Choroid plexus epithelial cell (primary cell): ENCODE measurements at regions not wholly inside any gene's neighbourhood (a gene's known extent, or its start where the extent isn't known, plus 50 kb on each side); places are given as distances from the start of the nearest gene placed in this dataset.

Source experiments
- DNase-seq: peaks from one replicate; pipeline ENCODE4 v3.0.0-alpha.2; 2010; ENCODE audit warnings: low read depth
- H3K4me3 ChIP-seq: 2 replicates; pipeline ENCODE4 v1.5.1; 2011; ENCODE audit warnings: low read depth, mild to moderate bottlenecking, control low read depth, low read length, moderate library complexity
- TF ChIP-seq, protein P1 (sequence below): conservative IDR thresholded peaks from 2 replicates; pipeline ENCODE4 v1.5.1; 2011; ENCODE audit warnings: low read depth, mild to moderate bottlenecking, control low read depth, inconsistent platforms, low read length, moderate library complexity

DNA sequence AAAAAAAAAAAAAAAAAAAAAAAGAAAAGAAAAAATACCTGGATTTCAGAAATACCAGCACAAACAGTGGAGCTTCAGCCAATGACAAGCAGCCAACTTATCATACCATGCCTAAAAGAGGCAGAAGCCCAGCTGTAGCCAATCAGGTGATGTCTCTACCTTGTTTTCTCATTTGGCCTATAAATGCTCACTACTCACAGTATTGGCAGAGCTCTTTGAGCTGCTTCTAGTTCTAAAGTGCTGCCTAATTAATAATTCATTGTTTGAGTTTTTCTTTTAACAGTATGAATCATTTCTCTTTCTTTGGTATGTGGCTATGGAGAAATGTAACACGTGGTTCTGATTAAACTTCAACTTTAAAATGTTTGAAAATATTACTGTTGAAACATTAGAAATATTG, 188.8 kb upstream of the TECRL start:
- TF ChIP-seq, protein P1, sequence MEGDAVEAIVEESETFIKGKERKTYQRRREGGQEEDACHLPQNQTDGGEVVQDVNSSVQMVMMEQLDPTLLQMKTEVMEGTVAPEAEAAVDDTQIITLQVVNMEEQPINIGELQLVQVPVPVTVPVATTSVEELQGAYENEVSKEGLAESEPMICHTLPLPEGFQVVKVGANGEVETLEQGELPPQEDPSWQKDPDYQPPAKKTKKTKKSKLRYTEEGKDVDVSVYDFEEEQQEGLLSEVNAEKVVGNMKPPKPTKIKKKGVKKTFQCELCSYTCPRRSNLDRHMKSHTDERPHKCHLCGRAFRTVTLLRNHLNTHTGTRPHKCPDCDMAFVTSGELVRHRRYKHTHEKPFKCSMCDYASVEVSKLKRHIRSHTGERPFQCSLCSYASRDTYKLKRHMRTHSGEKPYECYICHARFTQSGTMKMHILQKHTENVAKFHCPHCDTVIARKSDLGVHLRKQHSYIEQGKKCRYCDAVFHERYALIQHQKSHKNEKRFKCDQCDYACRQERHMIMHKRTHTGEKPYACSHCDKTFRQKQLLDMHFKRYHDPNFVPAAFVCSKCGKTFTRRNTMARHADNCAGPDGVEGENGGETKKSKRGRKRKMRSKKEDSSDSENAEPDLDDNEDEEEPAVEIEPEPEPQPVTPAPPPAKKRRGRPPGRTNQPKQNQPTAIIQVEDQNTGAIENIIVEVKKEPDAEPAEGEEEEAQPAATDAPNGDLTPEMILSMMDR = no peak
- DNase-seq = no peak
- H3K4me3 ChIP-seq = no peak overlapping the region

DNA sequence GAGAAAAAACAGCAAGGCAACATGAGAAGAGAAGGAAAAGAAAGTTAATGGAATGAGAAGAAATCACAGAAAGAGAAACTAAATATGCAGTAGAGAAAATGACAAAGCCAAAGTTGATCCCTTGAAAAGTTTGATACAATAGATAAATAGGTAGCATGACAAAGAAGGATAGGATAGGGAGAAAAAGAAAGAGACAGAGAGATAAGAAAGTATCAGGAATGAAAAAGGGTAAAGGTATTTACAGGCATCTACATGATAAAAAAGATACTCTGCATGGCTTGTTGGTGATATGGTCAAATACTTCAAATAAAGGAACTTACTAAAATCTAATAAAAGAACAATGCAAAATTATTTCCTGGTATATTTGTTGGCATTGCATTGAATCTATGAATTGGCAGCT, 185.5 kb upstream of the TECRL start:
- no peak for DNase-seq
- no peak overlapping the region for H3K4me3 ChIP-seq
- TF ChIP-seq, protein P1 = no peak

DNA sequence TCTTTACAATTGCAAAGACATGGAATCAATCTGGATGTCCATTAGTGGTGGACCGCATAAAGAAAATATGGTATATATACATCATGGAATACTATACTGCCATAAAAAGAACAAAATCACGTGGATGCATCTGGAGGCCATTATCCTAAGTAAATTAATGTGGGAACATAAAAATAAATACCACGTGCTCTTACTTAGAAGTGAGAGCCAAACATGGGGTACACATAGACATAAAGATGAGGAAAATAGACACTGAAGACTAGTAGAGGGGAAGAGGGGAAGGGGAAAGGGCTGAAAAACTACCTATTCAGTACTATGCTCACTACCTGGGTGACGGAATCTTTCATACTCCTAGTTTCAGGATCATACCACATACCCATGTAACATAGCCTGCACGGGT, 179.3 kb upstream of the TECRL start:
- no peak overlapping the region for H3K4me3 ChIP-seq
- TF ChIP-seq, protein P1 = no peak
- no peak for DNase-seq

DNA sequence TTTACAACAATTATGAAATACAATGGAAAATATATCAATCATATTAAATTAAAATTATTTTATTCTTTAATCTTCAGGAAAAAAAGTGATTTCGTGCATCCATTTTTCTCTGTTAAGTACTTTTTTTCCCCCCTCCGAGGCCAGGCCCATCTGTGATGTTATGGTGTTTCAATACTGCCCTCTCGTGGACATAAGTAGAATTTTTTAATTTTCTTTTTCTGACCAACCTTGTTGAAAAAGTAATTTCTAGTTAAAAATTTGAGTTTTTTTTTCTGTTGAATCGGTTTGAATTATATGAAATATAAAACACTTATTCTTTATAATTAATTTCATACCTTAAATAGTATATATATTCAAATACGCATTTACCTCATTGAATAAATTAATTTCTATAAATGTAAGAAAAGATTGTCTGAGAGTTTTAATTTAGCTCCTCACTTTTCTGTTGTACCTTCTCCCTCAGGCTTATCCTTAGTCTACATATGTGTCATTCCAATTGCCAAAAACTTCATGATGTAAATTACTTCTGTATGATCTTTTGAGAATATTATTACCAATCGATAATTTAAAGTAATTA, 175.8 kb upstream of the TECRL start:
- no peak overlapping the region for H3K4me3 ChIP-seq
- DNase-seq = peak; percentile 55
- TF ChIP-seq, protein P1 = peak; percentile 62

DNA sequence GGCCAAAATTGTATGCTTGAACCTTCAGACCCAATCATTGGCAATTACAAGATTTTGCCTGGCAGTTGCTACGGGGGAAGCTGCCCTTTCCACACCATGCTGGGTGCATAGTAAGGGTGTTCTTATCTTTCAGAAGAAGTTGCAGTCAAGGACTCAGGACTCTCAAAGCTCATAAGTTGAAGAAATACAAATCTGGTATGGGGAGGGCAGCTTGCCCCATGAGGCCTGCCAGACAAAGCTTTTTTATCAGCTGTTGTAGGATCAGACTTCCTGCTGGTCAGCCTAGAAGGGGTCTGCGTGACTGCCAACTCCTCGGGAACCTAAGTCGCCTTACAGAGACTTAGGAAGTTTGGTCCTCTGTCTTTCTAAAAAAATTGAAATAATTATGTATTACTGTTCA, 174.9 kb upstream of the TECRL start:
- TF ChIP-seq, protein P1 = no peak

DNA sequence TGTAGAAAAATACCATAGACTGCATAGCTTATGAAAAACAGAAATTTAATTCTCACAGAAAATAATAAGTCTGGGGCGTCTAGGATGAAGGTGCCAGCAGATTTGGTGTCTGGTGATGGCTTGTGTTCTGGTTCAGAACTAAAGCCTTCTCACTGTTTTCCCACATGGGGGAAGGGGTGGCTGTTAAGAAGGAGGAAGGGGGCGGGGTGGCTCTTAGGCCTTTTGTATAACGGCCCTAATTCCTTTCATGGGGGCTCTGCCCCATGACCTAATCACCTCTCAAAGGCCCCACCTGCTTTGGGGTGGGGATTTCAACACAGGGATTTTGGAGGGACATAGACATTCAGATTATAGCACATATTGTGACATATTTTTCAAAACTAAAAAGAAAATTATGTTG, 173.2 kb upstream of the TECRL start:
- no peak overlapping the region for H3K4me3 ChIP-seq
- DNase-seq = no peak
- TF ChIP-seq, protein P1 = no peak

More for the DNA sequence above, 174.9 kb upstream of the TECRL start:
- H3K4me3 ChIP-seq = no peak overlapping the region
- peak; percentile 1 for DNase-seq

DNA sequence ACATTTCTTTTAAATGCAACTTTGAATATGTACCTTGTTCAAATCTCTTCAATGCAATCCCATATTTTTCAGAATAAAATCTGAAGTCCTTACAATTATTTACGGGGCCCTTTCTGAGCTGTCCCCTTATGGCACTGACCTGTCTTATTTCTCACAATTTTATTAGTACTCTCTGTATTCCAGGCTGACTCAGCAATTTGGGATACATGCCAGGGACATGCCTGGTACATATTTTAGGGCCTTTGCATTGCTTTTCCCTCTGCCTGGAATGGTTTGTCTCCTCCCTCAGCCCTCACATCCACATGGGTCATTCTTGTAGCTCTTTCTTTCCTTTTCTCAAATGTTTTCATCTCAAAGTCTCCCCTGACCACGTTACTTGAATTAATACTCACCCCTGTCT, 172.2 kb upstream of the TECRL start:
- peak; percentile 8 for DNase-seq
- H3K4me3 ChIP-seq = no peak overlapping the region
- TF ChIP-seq, protein P1 = no peak
